Fibroblast of the aortic adventitia (primary cell): ENCODE measurements at regions not wholly inside any gene's neighbourhood (a gene's known extent, or its start where the extent isn't known, plus 50 kb on each side); places are given as distances from the start of the nearest gene placed in this dataset.

Source experiments
- DNase-seq: peaks from one replicate; pipeline ENCODE4 v3.0.0-alpha.2; 2010; ENCODE audit warnings: low read depth
- H3K4me3 ChIP-seq: 2 replicates; pipeline ENCODE4 v1.5.1; 2011; ENCODE audit warnings: low read depth, mild to moderate bottlenecking, control low read depth, low read length, moderate library complexity
- CTCF ChIP-seq: IDR thresholded peaks from 2 replicates; pipeline ENCODE4 v1.5.1; 2011; ENCODE audit warnings: mild to moderate bottlenecking, low read length, control low read depth, inconsistent platforms; ENCODE audit not compliant: insufficient read depth

GRCh38 chr6:168198302-168199180, 119.5 kb upstream of the FRMD1 start:
- DNase-seq = no peak
- no peak overlapping the region for H3K4me3 ChIP-seq
- no peak for TF ChIP-seq CTCF

- TF ChIP-seq CTCF = no peak
- no peak for DNase-seq
- H3K4me3 ChIP-seq = no peak overlapping the region
Observed at GRCh38 chr6:168197636-168198301, 118.8 kb upstream of the FRMD1 start.

GRCh38 chr6:168196881-168197635, 118.0 kb upstream of the FRMD1 start:
- no peak for TF ChIP-seq CTCF
- DNase-seq = no peak
- no peak overlapping the region for H3K4me3 ChIP-seq

GRCh38 chr6:168196385-168196860, 117.4 kb upstream of the FRMD1 start:
- DNase-seq = no peak
- TF ChIP-seq CTCF = no peak
- H3K4me3 ChIP-seq = no peak overlapping the region

- no peak for TF ChIP-seq CTCF
- H3K4me3 ChIP-seq = no peak overlapping the region
- no peak for DNase-seq
Observed at GRCh38 chr6:168195712-168196111, 116.7 kb upstream of the FRMD1 start.

GRCh38 chr6:168194732-168195567, 115.9 kb upstream of the FRMD1 start:
- DNase-seq = no peak
- TF ChIP-seq CTCF = no peak
- H3K4me3 ChIP-seq = no peak overlapping the region
